ENCODE measurements at regions not wholly inside any gene's neighbourhood (a gene's known extent, or its start where the extent isn't known, plus 50 kb on each side); places are given as distances from the start of the nearest gene placed in this dataset.

- Histone ChIP-seq H3K4me3 (ENCODE audit: low read depth, low read length) (no peak overlapping the region), H3K36me3 (ENCODE audit: control insufficient read depth, insufficient read depth, low read length) (no peaks in the 10 kb centered on the region), H3K27me3 (ENCODE audit: control insufficient read depth, insufficient read depth, low read length) (no peaks in the 10 kb centered on the region)
- TF ChIP-seq, protein P1, sequence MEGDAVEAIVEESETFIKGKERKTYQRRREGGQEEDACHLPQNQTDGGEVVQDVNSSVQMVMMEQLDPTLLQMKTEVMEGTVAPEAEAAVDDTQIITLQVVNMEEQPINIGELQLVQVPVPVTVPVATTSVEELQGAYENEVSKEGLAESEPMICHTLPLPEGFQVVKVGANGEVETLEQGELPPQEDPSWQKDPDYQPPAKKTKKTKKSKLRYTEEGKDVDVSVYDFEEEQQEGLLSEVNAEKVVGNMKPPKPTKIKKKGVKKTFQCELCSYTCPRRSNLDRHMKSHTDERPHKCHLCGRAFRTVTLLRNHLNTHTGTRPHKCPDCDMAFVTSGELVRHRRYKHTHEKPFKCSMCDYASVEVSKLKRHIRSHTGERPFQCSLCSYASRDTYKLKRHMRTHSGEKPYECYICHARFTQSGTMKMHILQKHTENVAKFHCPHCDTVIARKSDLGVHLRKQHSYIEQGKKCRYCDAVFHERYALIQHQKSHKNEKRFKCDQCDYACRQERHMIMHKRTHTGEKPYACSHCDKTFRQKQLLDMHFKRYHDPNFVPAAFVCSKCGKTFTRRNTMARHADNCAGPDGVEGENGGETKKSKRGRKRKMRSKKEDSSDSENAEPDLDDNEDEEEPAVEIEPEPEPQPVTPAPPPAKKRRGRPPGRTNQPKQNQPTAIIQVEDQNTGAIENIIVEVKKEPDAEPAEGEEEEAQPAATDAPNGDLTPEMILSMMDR (IDR thresholded peaks at IDR 0.05; ENCODE audit: insufficient read depth, low read length, severe bottlenecking): no peak
- FAIRE-seq (no peak), DNase-seq (ENCODE audit: low read depth) (no peak)
Observed at GRCh38 chr6:23340271-23340670, 770.9 kb downstream of the HDGFL1 start.

DNA sequence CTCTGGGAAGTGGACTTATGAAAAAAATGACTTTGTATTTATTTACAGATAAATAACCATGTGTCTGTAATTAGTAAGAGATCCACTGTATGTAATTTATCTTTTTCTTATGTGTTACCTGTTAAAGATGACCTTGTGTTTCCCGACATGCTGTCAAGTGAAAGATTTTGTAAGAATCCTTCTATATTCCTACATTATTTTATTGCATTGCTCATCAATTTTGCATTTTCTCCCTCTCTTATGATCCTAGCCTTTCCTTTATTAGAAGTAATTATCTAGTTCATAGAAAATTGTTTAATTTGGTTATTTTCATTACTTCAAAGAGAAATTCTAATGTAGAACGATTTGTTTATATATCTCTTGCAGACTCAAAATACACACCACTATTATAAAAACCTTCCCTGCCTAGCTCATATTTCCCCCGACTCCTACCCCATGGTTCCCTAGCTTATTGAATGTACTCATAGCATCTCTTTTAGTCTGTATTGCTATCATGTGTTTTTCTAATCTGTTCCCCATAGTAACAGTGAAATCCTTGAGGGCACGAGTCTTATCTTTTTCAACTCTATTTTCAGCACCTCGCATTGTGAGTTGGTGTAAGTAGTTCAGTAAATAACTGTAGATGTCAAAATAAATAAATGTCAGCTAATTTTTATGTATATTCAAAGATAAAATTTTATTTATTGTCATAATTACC lies 774.4 kb downstream of the HDGFL1 start:
- FAIRE-seq: no peak
- no peaks in the 10 kb centered on the region for H3K36me3 ChIP-seq (ENCODE audit: control insufficient read depth, insufficient read depth, low read length)

GRCh38 chr6:23348185-23348584 lies 777.8 kb upstream of the NRSN1 start:
- no peaks in the 10 kb centered on the region for H3K27me3 ChIP-seq (ENCODE audit: control insufficient read depth, insufficient read depth, low read length)
- TF ChIP-seq, protein P1 (IDR thresholded peaks at IDR 0.05; ENCODE audit: insufficient read depth, low read length, severe bottlenecking): no peak
- no peak for FAIRE-seq

More for the DNA sequence above, 774.4 kb downstream of the HDGFL1 start:
- TF ChIP-seq, protein P1 (IDR thresholded peaks at IDR 0.05; ENCODE audit: insufficient read depth, low read length, severe bottlenecking): no peak
- Histone ChIP-seq H3K4me3 (ENCODE audit: low read depth, low read length) (no peak overlapping the region), H3K27me3 (ENCODE audit: control insufficient read depth, insufficient read depth, low read length) (no peaks in the 10 kb centered on the region)
- DNase-seq (ENCODE audit: low read depth): no peak

DNA sequence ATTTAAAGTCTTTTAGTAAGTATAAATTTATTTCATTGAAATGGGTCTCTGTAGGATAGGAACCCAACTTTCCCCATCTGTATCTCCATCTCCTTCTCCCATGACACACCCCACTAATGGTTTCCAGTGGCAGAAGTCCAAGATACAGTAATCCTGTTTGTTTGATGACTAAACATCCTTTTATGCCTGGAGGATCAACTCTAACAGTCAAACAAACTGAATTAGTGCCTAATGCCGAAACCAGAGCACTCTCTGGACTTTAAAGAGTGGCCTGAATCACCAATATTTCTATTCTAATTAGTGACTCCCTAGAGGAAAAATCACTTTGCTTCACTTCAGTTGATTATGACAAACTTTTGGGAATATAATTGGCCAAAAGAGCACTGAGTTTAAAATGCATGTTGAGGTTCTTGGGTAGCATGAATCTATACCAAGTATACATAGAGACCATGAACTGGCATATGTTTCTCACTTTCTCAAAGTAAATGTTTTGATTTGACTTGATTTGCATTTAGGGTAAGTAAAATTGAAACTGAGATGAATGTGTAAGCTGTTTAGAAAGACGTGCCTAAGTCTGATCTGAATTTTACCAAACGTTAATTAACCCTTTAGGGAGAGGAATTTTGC lies 776.4 kb upstream of the NRSN1 start:
- DNase-seq (ENCODE audit: low read depth): peak; percentile 99
- no peak overlapping the region for H3K4me3 ChIP-seq (ENCODE audit: low read depth, low read length)
- FAIRE-seq: no peak
- TF ChIP-seq, protein P1 (IDR thresholded peaks at IDR 0.05; ENCODE audit: insufficient read depth, low read length, severe bottlenecking): no peak
- no peaks in the 10 kb centered on the region for H3K36me3 ChIP-seq (ENCODE audit: control insufficient read depth, insufficient read depth, low read length)
- no peaks in the 10 kb centered on the region for H3K27me3 ChIP-seq (ENCODE audit: control insufficient read depth, insufficient read depth, low read length)

More at GRCh38 chr6:23348185-23348584, 777.8 kb upstream of the NRSN1 start:
- Histone ChIP-seq H3K4me3 (ENCODE audit: low read depth, low read length) (no peak overlapping the region), H3K36me3 (ENCODE audit: control insufficient read depth, insufficient read depth, low read length) (no peaks in the 10 kb centered on the region)
- DNase-seq (ENCODE audit: low read depth): no peak

GRCh38 chr6:23350752-23351453 lies 775.1 kb upstream of the NRSN1 start:
- peak; percentile 85 for DNase-seq (ENCODE audit: low read depth)

More at GRCh38 chr6:23350752-23351453, 775.1 kb upstream of the NRSN1 start:
- TF ChIP-seq, protein P1 (IDR thresholded peaks at IDR 0.05; ENCODE audit: insufficient read depth, low read length, severe bottlenecking): no peak
- H3K36me3 ChIP-seq (ENCODE audit: control insufficient read depth, insufficient read depth, low read length): no peaks in the 10 kb centered on the region
- no peak overlapping the region for H3K4me3 ChIP-seq (ENCODE audit: low read depth, low read length)
- no peak for FAIRE-seq
- no peaks in the 10 kb centered on the region for H3K27me3 ChIP-seq (ENCODE audit: control insufficient read depth, insufficient read depth, low read length)

Measured in bronchial epithelial cell (primary cell).